ENCODE measurements at regions not wholly inside any gene's neighbourhood (a gene's known extent, or its start where the extent isn't known, plus 50 kb on each side); places are given as distances from the start of the nearest gene placed in this dataset.

DNA sequence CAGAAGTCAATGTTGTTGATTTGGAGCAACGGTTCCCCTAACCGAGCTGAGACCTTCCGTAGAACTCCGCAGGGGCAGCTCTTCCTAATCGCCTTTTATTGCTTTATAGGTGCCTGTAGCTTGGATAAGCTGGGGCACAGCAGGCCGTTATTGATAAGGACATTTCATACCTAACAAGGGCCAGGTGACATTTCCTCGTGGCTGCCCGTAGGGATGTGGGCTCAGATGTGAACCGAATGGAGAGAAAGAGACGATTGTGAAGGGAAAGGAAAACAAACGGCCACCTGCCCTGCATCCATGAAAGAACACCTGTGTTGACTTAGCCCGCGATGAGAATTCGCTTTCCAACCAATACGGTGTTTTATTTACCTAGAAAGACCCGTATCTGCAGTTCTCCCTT is 53.3 kb upstream of the DACT2 start:
- no peak for TF ChIP-seq CTCF (IDR thresholded peaks at IDR 0.05; ENCODE audit: insufficient read depth, low read length)
- TF ChIP-seq POLR2AphosphoS5 (IDR thresholded peaks at IDR 0.05; ENCODE audit: low read depth): no peak

All from HL-60 (cell line).